Transverse colon (tissue), 4 donors: ENCODE measurements at regions not wholly inside any gene's neighbourhood (a gene's known extent, or its start where the extent isn't known, plus 50 kb on each side); places are given as distances from the start of the nearest gene placed in this dataset.
"Not testable (repeated sequence)": the region's sequence is repeated elsewhere in the genome, so short reads cannot be mapped to it uniquely, and the experiment has no call there.

Experiments
- DNase-seq: peaks from one replicate; pipeline ENCODE4 v3.0.0-alpha.2; 2019
- H3K27ac ChIP-seq, 4 donors: fragments of 200-600 bp; sonication (generic); 2 replicates each; pipeline ENCODE4 v1.5.1; 2016 to 2018; ENCODE audit warnings: inconsistent platforms in 4 of 4
- H3K27me3 ChIP-seq: fragments of 200-600 bp; sonication (generic); 2 replicates; pipeline ENCODE4 v1.5.1; 2017; ENCODE audit warnings: inconsistent platforms
- H3K36me3 ChIP-seq, 4 donors: fragments of 200-600 bp; sonication (generic); 2 replicates each; pipeline ENCODE4 v1.5.1; 2017 to 2019; ENCODE audit warnings: inconsistent platforms in 4 of 4
- H3K4me1 ChIP-seq, 4 donors: fragments of 200-600 bp; sonication (generic); 2 replicates each; pipeline ENCODE4 v1.5.1; 2017 to 2020; ENCODE audit warnings: inconsistent platforms in 4 of 4
- H3K4me3 ChIP-seq, 4 donors: fragments of 200-600 bp; sonication (generic); 1 replicate in 1 of 4; 2 replicates in 3 of 4; pipeline versions ENCODE4 v1.5.1 to v1.6.1; 2017 to 2019; ENCODE audit warnings: inconsistent platforms in 4 of 4
- H3K9me3 ChIP-seq, 2 donors: fragments of 200-600 bp; sonication (generic); 2 replicates each; pipeline ENCODE4 v1.5.1; 2017 to 2019; ENCODE audit warnings: inconsistent platforms in 2 of 2
- EP300 ChIP-seq: sonication (generic); formaldehyde crosslinking; IDR thresholded peaks from one replicate; pipeline ENCODE4 v1.6.1; 2017; ENCODE audit warnings: antibody characterized with exemption, low read depth
- POLR2A ChIP-seq: fragments of 450-650 bp; IDR thresholded peaks from one replicate; pipeline ENCODE4 v1.6.1; 2016; ENCODE audit warnings: antibody characterized with exemption, mild to moderate bottlenecking, moderate library complexity
- POLR2AphosphoS5 ChIP-seq, 3 donors: sonication (generic); formaldehyde crosslinking; IDR thresholded peaks; one replicate each; pipeline ENCODE4 v1.6.1; 2016; ENCODE audit warnings: antibody characterized with exemption in 3 of 3
- WGBS, 2 donors: methylation state at CpG; one replicate each; pipeline ENCODE4 v1.1.5; 2018; ENCODE audit warnings: low coverage in 1 of 2; 5-methylcytosine and 5-hydroxymethylcytosine counted together
- in situ Hi-C, 4 donors: fragments of 200-750 bp; cut with MboI; loops; one replicate each; pipeline versions ENCODE4 v1.15.0 to v1.15.1; 2017; ENCODE audit warnings: low sequenced_read_pairs in 3 of 4, low pct_ligation_motif_present in 1 of 4, low pct_unique_long_range_greater_than_20kb in 1 of 4
- intact Hi-C: fragments of 100-400 bp; cut with DNase I; formaldehyde crosslinking; loops from one replicate; pipeline ENCODE4 v1.15.1; 2023; ENCODE audit warnings: low total_unique reads
- TF ChIP-seq, protein P1 (sequence below), 5 experiments: fragments of 200-600 bp in 3 of 5; fragments of 450-650 bp in 2 of 5; sonication (generic) in 3 of 5; IDR thresholded peaks; 1 replicate in 2 of 5; 2 replicates in 3 of 5; pipeline ENCODE4 v1.5.1; 2016 to 2017; ENCODE audit warnings: antibody characterized with exemption in 5 of 5, inconsistent platforms in 3 of 5, mild to moderate bottlenecking in 2 of 5, moderate library complexity in 1 of 5

- TF ChIP-seq POLR2AphosphoS5 (IDR thresholded peaks at IDR 0.05) (no peak), POLR2A (no peak), EP300 (no peak)
- TF ChIP-seq, protein P1, sequence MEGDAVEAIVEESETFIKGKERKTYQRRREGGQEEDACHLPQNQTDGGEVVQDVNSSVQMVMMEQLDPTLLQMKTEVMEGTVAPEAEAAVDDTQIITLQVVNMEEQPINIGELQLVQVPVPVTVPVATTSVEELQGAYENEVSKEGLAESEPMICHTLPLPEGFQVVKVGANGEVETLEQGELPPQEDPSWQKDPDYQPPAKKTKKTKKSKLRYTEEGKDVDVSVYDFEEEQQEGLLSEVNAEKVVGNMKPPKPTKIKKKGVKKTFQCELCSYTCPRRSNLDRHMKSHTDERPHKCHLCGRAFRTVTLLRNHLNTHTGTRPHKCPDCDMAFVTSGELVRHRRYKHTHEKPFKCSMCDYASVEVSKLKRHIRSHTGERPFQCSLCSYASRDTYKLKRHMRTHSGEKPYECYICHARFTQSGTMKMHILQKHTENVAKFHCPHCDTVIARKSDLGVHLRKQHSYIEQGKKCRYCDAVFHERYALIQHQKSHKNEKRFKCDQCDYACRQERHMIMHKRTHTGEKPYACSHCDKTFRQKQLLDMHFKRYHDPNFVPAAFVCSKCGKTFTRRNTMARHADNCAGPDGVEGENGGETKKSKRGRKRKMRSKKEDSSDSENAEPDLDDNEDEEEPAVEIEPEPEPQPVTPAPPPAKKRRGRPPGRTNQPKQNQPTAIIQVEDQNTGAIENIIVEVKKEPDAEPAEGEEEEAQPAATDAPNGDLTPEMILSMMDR (IDR thresholded peaks at IDR 0.05): no peak
- no peaks in the 10 kb centered on the region for H3K9me3 ChIP-seq
- H3K36me3 ChIP-seq: no peaks in the 10 kb centered on the region
- no peak overlapping the region for H3K27ac ChIP-seq
- in situ Hi-C loops: no loop called here
- 67 to 100% methylated on average over 4 of the region's 4 CpGs for WGBS, 2 donors
- DNase-seq: no peak
- H3K4me1 ChIP-seq: no peaks in the 10 kb centered on the region
- H3K27me3 ChIP-seq: no peaks in the 10 kb centered on the region
- H3K4me3 ChIP-seq: no peak overlapping the region
- intact Hi-C loops: no loop called here
Observed at GRCh38 chr10:28090506-28090905, 91.6 kb upstream of the ODAD2 start.

DNA sequence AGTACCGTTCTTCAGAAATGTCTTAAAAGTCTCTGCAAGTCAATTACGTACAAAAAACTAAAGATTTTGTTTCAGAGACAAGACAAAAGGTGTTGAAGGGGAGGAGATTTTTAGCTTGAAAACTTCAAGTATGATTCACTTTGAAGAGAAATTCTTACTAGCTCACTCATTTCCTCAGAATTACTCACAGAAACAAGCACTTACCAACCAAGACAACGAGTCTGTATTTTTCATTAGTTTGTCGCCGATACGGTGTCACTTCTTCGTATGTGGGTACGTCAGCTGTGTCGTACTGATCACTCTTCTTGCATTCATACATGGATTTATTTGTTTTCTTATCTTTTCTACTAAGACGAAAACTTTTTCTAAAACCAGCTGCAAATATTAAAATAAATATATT lies 90.6 kb upstream of the ODAD2 start:
- no peak overlapping the region for H3K4me3 ChIP-seq
- TF ChIP-seq EP300: no peak
- TF ChIP-seq, protein P1 (IDR thresholded peaks at IDR 0.05): no peak
- TF ChIP-seq POLR2AphosphoS5 (IDR thresholded peaks at IDR 0.05): no peak
- no peak for TF ChIP-seq POLR2A
- H3K27ac ChIP-seq: no peak overlapping the region
- no peaks in the 10 kb centered on the region for H3K9me3 ChIP-seq
- DNase-seq: no peak
- in situ Hi-C loops (no loop called here), intact Hi-C loops (no loop called here)
- no peaks in the 10 kb centered on the region for H3K4me1 ChIP-seq
- 92 to 93% methylated on average over 10 of the region's 10 CpGs for WGBS, 2 donors
- H3K27me3 ChIP-seq: no peaks in the 10 kb centered on the region
- H3K36me3 ChIP-seq: no peaks in the 10 kb centered on the region

DNA sequence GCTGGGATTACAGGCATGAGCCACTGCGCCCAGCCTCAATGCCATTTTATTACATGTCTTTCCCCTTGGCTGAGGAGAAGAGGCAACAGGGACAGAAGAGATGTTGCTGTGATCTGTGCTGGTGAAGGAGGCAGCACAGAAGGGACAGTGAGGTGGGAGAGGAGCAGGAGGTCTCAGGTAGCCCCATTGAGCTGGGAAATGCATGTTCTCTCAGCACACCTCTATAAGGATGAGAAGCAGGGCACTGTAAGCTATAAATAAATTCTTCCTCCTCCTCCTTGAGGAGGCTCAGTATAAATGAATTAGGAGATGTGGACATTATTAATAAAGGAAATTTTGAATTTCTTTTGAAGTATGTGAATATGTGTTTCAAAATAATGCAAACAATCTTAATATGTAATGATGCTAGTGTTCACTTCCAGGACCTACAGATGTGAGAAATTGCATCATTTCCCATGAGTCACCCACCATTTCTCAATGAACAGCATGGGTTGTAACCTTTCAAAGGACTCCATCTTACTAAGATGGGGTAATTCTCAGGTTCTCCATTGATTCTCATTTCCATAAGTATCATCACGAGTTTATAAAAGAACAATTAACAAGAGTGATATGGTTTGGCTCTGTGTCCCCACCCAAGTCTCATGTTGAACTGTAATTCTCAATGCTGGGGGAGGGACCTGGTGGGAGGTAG lies 88.9 kb upstream of the ODAD2 start:
- 100% methylated on average over 1 to 2 of the region's 2 CpGs for WGBS, 2 donors
- Histone ChIP-seq H3K4me3 (no peak overlapping the region), H3K36me3 (no peaks in the 10 kb centered on the region), H3K27me3 (no peaks in the 10 kb centered on the region), H3K4me1 (no peaks in the 10 kb centered on the region), H3K9me3 (no peaks in the 10 kb centered on the region), H3K27ac (no peak overlapping the region)
- DNase-seq: no peak
- intact Hi-C loops: no loop called here
- in situ Hi-C loops: no loop called here
- TF ChIP-seq, protein P1 (IDR thresholded peaks at IDR 0.05): no peak
- TF ChIP-seq POLR2AphosphoS5 (IDR thresholded peaks at IDR 0.05) (no peak), POLR2A (no peak), EP300 (no peak)

DNA sequence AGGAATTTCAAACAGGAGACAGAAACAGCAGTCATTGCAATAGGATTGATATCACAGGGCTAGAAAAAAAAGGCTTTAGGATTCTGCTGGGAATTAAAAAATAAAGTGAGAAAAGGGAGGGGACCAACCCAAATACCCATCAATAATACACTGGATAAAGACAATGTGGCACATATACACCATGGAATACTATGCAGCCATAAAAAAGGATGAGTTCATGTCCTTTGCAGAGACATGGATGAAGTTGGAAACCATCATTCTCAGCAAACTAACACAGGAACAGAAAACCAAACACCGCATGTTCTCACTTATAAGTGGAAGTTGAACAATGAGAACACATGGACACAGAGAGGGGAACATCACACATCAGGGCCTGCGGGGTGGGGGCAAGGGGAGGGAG lies 86.9 kb upstream of the ODAD2 start:
- H3K36me3 ChIP-seq, H3K4me3 ChIP-seq, intact Hi-C loops, H3K27ac ChIP-seq, H3K4me1 ChIP-seq, DNase-seq, H3K27me3 ChIP-seq, in situ Hi-C loops, H3K9me3 ChIP-seq: not testable (repeated sequence)
- 97% methylated on average over 2 of the region's 2 CpGs; no CpG with 5 or more reads in 1 of the 2 donors for WGBS, 2 donors

GRCh38 chr10:28082885-28083284 lies 84.0 kb upstream of the ODAD2 start:
- Histone ChIP-seq H3K4me3 (no peak overlapping the region), H3K36me3 (no peaks in the 10 kb centered on the region), H3K27me3 (no peaks in the 10 kb centered on the region), H3K4me1 (no peaks in the 10 kb centered on the region), H3K9me3 (no peaks in the 10 kb centered on the region), H3K27ac (no peak overlapping the region)
- 93 to 100% methylated on average over 1 to 2 of the region's 2 CpGs for WGBS, 2 donors
- TF ChIP-seq EP300 (no peak), POLR2A (no peak), POLR2AphosphoS5 (IDR thresholded peaks at IDR 0.05) (no peak)
- TF ChIP-seq, protein P1 (IDR thresholded peaks at IDR 0.05): no peak
- in situ Hi-C loops: no loop called here
- no peak for DNase-seq
- intact Hi-C loops: no loop called here
